Fibroblast of gingiva (primary cell): ENCODE measurements at regions not wholly inside any gene's neighbourhood (a gene's known extent, or its start where the extent isn't known, plus 50 kb on each side); places are given as distances from the start of the nearest gene placed in this dataset.
A peak's percentile ranks its signal among the peaks of the same experiment; 100 is the strongest.

ENCODE experiments used
- DNase-seq: peaks from one replicate; pipeline ENCODE4 v3.0.0-alpha.2; 2011; ENCODE audit warnings: low read depth

GRCh38 chr4:174586651-174587050, 64.4 kb upstream of the HPGD start:
- DNase-seq = no peak

GRCh38 chr4:174583056-174583455, 60.8 kb upstream of the HPGD start:
- DNase-seq = no peak

GRCh38 chr4:174582463-174582862, 60.2 kb upstream of the HPGD start:
- DNase-seq = no peak

GRCh38 chr4:174581901-174582300, 59.6 kb upstream of the HPGD start:
- DNase-seq = no peak

- no peak for DNase-seq
These were observed 58.3 kb upstream of the HPGD start for GRCh38 chr4:174580597-174580996.

GRCh38 chr4:174579421-174579820, 57.1 kb upstream of the HPGD start:
- DNase-seq = no peak

GRCh38 chr4:174578366-174578765, 56.1 kb upstream of the HPGD start:
- DNase-seq = peak; percentile 33

GRCh38 chr4:174575436-174575835, 53.1 kb upstream of the HPGD start:
- DNase-seq = no peak
